IMR-90 (cell line): ENCODE measurements at regions not wholly inside any gene's neighbourhood (a gene's known extent, or its start where the extent isn't known, plus 50 kb on each side); places are given as distances from the start of the nearest gene placed in this dataset.

Experiments used
- ATAC-seq: fragments of 200-7000 bp; cut with Tn5 transposase; 2 replicates; pipeline ENCODE4 v1.9.1; 2020; ENCODE audit warnings: low read depth, mild to moderate bottlenecking, moderate library complexity
- BruUV-seq: library from RNA; stranded (reverse); fragments of 400-500 nt; replicated peaks from 2 replicates; lab custom pipeline; 2021; lab: Mats Ljungman, UMichigan
- CTCF ChIA-PET: fragments of 300-600 bp; formaldehyde crosslinking; extraction: SDS; loops from one replicate; lab custom pipeline; 2021; ENCODE audit warnings: antibody characterized with exemption; lab: Yijun Ruan, JAX
- POLR2A ChIA-PET: fragments of 300-600 bp; sonication (Branson Sonifier 250); formaldehyde crosslinking; loops from one replicate; lab custom pipeline; 2022; ENCODE audit warnings: antibody characterized with exemption; ENCODE audit not compliant: unreplicated experiment; lab: Charles Lee
- DNase-seq: peaks from one replicate; pipeline ENCODE4 v3.0.0; 2013
- H2AFZ ChIP-seq: replicated peaks from 2 replicates; pipeline ENCODE3; 2013; ENCODE audit warnings: low read length, mild to moderate bottlenecking; ENCODE audit not compliant: poor library complexity
- H2AK5ac ChIP-seq: 2 replicates; pipeline ENCODE4 v1.6.1; 2013; ENCODE audit warnings: low read depth, low read length, inconsistent platforms
- H2AK9ac ChIP-seq: replicated peaks from 2 replicates; pipeline ENCODE3; 2013; ENCODE audit warnings: mild to moderate bottlenecking, low read depth, low read length, moderate library complexity; ENCODE audit not compliant: poor library complexity
- H2BK120ac ChIP-seq: 2 replicates; pipeline ENCODE4 v1.6.1; 2013; ENCODE audit warnings: low read depth, low read length, inconsistent platforms
- H2BK15ac ChIP-seq: 3 replicates; pipeline ENCODE4 v1.6.1; 2013; ENCODE audit warnings: low read depth, low read length, inconsistent platforms
- H2BK20ac ChIP-seq: 2 replicates; pipeline ENCODE4 v1.6.1; 2013; ENCODE audit warnings: low read depth, mild to moderate bottlenecking, inconsistent platforms, low read length, moderate library complexity
- H2BK5ac ChIP-seq: 2 replicates; pipeline ENCODE4 v1.6.1; 2013; ENCODE audit warnings: mild to moderate bottlenecking, low read depth, low read length, inconsistent platforms; ENCODE audit not compliant: poor library complexity, severe bottlenecking
- H3K14ac ChIP-seq: replicated peaks from 2 replicates; pipeline ENCODE4 v1.6.1; 2013; ENCODE audit warnings: low read depth, low read length, inconsistent platforms
- H3K18ac ChIP-seq: 2 replicates; pipeline ENCODE4 v1.6.1; 2013; ENCODE audit warnings: low read depth, low read length, control low read depth
- H3K23ac ChIP-seq: 2 replicates; pipeline ENCODE4 v1.6.1; 2013; ENCODE audit warnings: low read depth, low read length, inconsistent platforms
- H3K27ac ChIP-seq: 2 replicates; pipeline ENCODE4 v1.5.1; 2013; ENCODE audit warnings: mild to moderate bottlenecking, control low read depth, low read length; ENCODE audit not compliant: insufficient read depth
- H3K27me3 ChIP-seq: 2 replicates; pipeline ENCODE4 v1.6.1; 2013; ENCODE audit warnings: low read length; ENCODE audit not compliant: control insufficient read depth, insufficient read depth
- H3K36me3 ChIP-seq: 2 replicates; pipeline ENCODE4 v1.6.1; 2013; ENCODE audit warnings: low read length, mixed read lengths; ENCODE audit not compliant: control insufficient read depth, insufficient read depth
- H3K4ac ChIP-seq: 2 replicates; pipeline ENCODE4 v1.6.1; 2013; ENCODE audit warnings: low read depth, low read length, inconsistent platforms
- H3K4me1 ChIP-seq: 2 replicates; pipeline ENCODE4 v1.6.1; 2013; ENCODE audit warnings: low read length, mixed read lengths; ENCODE audit not compliant: control insufficient read depth, insufficient read depth
- H3K4me2 ChIP-seq: 2 replicates; pipeline ENCODE4 v1.6.1; 2013; ENCODE audit warnings: low read depth, mild to moderate bottlenecking, control low read depth, low read length, moderate library complexity
- H3K4me3 ChIP-seq: 2 replicates; pipeline ENCODE4 v1.5.1; 2013; ENCODE audit warnings: low read depth, mild to moderate bottlenecking, control low read depth, low read length, moderate library complexity; ENCODE audit not compliant: insufficient read depth
- H3K56ac ChIP-seq: 2 replicates; pipeline ENCODE4 v1.6.1; 2013; ENCODE audit warnings: low read length, inconsistent platforms; ENCODE audit not compliant: insufficient read depth; ENCODE audit errors: extremely low read depth
- H3K79me1 ChIP-seq, 2 experiments: 2 replicates each; pipeline ENCODE4 v1.6.1; 2013; ENCODE audit warnings: low read length in 2 of 2, inconsistent platforms in 1 of 2, low read depth in 1 of 2
- H3K9ac ChIP-seq: 2 replicates; pipeline ENCODE4 v1.6.1; 2013; ENCODE audit warnings: low read depth, low read length, control low read depth
- H3K9me1 ChIP-seq: 2 replicates; pipeline ENCODE4 v1.6.1; 2013; ENCODE audit warnings: low read length, inconsistent platforms; ENCODE audit not compliant: insufficient read depth
- H3K9me3 ChIP-seq: 2 replicates; pipeline ENCODE4 v1.6.1; 2013; ENCODE audit warnings: low read length; ENCODE audit not compliant: control insufficient read depth, insufficient read depth
- H4K20me1 ChIP-seq: 2 replicates; pipeline ENCODE4 v1.6.1; 2013; ENCODE audit warnings: low read length, inconsistent platforms; ENCODE audit not compliant: insufficient read depth
- H4K5ac ChIP-seq: 2 replicates; pipeline ENCODE4 v1.6.1; 2013; ENCODE audit warnings: mild to moderate bottlenecking, low read depth, low read length, control low read depth
- H4K8ac ChIP-seq, 2 experiments: 2 replicates each; pipeline ENCODE4 v1.6.1; 2013; ENCODE audit warnings: low read depth in 2 of 2, low read length in 2 of 2, control low read depth in 1 of 2, inconsistent platforms in 1 of 2
- H4K91ac ChIP-seq: 2 replicates; pipeline ENCODE4 v1.6.1; 2013; ENCODE audit warnings: low read depth, low read length, inconsistent platforms; ENCODE audit not compliant: insufficient read depth
- CEBPB ChIP-seq: IDR thresholded peaks from 2 replicates; pipeline ENCODE4 v1.6.1; 2012; ENCODE audit warnings: low read depth, low read length, improper control_type of control experiment
- ELK1 ChIP-seq: fragments of 150-350 bp; IDR thresholded peaks from 2 replicates; pipeline ENCODE4 v1.6.1; 2016; ENCODE audit warnings: low read depth, mild to moderate bottlenecking, low read length, moderate library complexity, borderline replicate concordance
- POLR2A ChIP-seq: IDR thresholded peaks from 2 replicates; pipeline ENCODE4 v1.6.1; 2012; ENCODE audit warnings: mild to moderate bottlenecking, low read depth, low read length
- RAD21 ChIP-seq: IDR thresholded peaks from 2 replicates; pipeline ENCODE4 v1.6.1; 2012; ENCODE audit warnings: low read length, improper control_type of control experiment
- WGBS, 2 experiments: methylation state at CpG; one replicate each; pipeline versions ENCODE4 v1.1.5 to v1.1.7; 2013; ENCODE audit warnings: missing lambda C conversion rate in 2 of 2; ENCODE audit not compliant: insufficient read length in 1 of 2; ENCODE audit errors: extremely low coverage in 2 of 2; 5-methylcytosine and 5-hydroxymethylcytosine counted together
- dilution Hi-C: fragments of 300-500 bp; cut with HindIII; formaldehyde crosslinking; loops from one replicate; pipeline ENCODE4 v1.14.3; 2018; ENCODE audit warnings: low sequenced_read_pairs; ENCODE audit not compliant: unreplicated experiment
- in situ Hi-C: fragments of 300-500 bp; cut with MboI; formaldehyde crosslinking; loops from 3 replicates; pipeline ENCODE4 v1.14.3; 2019; ENCODE audit warnings: low sequenced_read_pairs, inconsistent platforms, mixed read lengths
- intact Hi-C: fragments of 100-400 bp; cut with micrococcal nuclease; formaldehyde crosslinking; loops from 2 replicates; pipeline ENCODE4 v1.10.0; 2022

DNA sequence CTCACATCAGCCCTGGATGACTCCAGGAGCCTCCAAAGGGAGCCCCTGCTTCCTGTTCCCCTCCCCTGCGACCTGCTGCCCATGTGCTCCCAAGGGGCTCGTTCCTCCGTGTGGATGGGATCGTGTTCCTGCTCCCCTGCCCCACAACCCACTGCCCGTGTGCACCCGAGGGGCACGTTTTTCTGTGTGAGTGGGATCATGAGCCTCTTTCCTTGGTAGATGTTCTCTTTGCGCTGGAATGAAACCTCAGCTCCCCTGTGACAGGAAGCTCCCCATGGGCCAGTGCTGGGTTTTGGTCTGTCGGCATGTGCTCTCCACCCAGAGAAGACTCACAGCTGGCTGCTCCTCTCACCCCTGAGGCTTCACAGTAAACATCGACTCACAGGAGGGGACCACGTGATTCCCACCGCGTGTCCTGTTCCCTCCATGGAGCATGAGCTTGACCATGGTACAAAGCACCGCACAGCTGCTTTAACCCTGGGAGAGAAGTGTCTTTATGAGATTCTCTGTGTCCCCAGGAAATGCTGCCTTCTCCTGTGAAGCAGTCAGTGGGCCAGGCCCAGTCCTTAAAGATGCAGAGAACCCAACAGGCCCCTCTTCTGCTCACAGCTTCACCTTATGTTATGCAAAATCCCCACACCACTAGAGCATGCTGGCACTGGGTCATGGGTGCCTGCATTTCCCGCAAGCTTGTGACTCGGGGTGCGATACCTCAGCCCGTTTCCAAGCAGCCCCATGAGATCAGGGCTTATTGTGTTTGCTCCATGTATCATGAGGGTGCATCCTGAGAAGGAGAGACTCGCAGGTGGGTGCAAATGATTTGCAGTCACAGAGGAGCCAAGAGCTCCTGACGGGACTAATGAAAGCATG, 215.1 kb downstream of the ERMARD start:
- ChIA-PET CTCF (no interaction called here), POLR2A (no interaction called here)
- dilution Hi-C loops (no loop called here), intact Hi-C loops (no loop called here), in situ Hi-C loops (no loop called here)
- Histone ChIP-seq H2AFZ (no peak overlapping the region), H3K27ac (no peak overlapping the region), H3K56ac (no peak overlapping the region), H3K36me3 (no peaks in the 10 kb centered on the region), H4K91ac (no peak overlapping the region), H3K79me1 (no peaks in the 10 kb centered on the region), H4K20me1 (no peaks in the 10 kb centered on the region), H2BK20ac (no peak overlapping the region), H3K14ac (no peak overlapping the region), H3K9me3 (peaks cover 49% of the 10 kb centered on the region), H2AK9ac (no peak overlapping the region), H3K27me3 (no peaks in the 10 kb centered on the region), H4K8ac (no peak overlapping the region), H3K4me3 (no peak overlapping the region), H3K9me1 (no peaks in the 10 kb centered on the region), H3K23ac (no peak overlapping the region), H3K4me2 (no peak overlapping the region), H2BK120ac (no peak overlapping the region), H2BK5ac (no peak overlapping the region), H3K9ac (no peak overlapping the region), H2AK5ac (no peak overlapping the region), H2BK15ac (no peak overlapping the region), H3K18ac (no peak overlapping the region), H4K5ac (no peak overlapping the region), H3K4ac (no peak overlapping the region), H3K4me1 (no peaks in the 10 kb centered on the region)
- 90% methylated on average over 2 of the region's 20 CpGs; no CpG with 5 or more reads in 1 of the 2 experiments for WGBS, 2 experiments
- DNase-seq (no peak), ATAC-seq (no peak)
- TF ChIP-seq ELK1: no peak
- no peak for TF ChIP-seq POLR2A
- no peak for TF ChIP-seq RAD21
- TF ChIP-seq CEBPB: no peak
- no TSS peak for BruUV-seq
